Ascending aorta (tissue), 2 donors: ENCODE measurements at regions not wholly inside any gene's neighbourhood (a gene's known extent, or its start where the extent isn't known, plus 50 kb on each side); places are given as distances from the start of the nearest gene placed in this dataset.
A peak's percentile ranks its signal among the peaks of the same experiment; 100 is the strongest.

Experiments used
- DNase-seq, 2 donors: peaks; one replicate each; pipeline ENCODE4 v3.0.0-alpha.2; 2019; ENCODE audit warnings: low spot score in 2 of 2
- H3K27ac ChIP-seq, 2 donors: fragments of 200-600 bp; sonication (generic); one replicate each; pipeline ENCODE4 v1.5.1; 2016 to 2017; ENCODE audit warnings: mild to moderate bottlenecking in 1 of 2
- H3K27me3 ChIP-seq: fragments of 200-600 bp; sonication (generic); one replicate; pipeline ENCODE4 v1.5.1; 2017
- H3K36me3 ChIP-seq, 2 donors: fragments of 200-600 bp; sonication (generic); one replicate each; pipeline ENCODE4 v1.5.1; 2016
- H3K4me1 ChIP-seq, 2 donors: fragments of 200-600 bp; sonication (generic); one replicate each; pipeline ENCODE4 v1.5.1; 2016 to 2017; ENCODE audit warnings: mild to moderate bottlenecking in 1 of 2
- H3K4me3 ChIP-seq, 2 donors: fragments of 200-600 bp; sonication (generic); one replicate each; pipeline ENCODE4 v1.5.1; 2016 to 2017; ENCODE audit warnings: mild to moderate bottlenecking in 1 of 2
- H3K9me3 ChIP-seq, 2 donors: fragments of 200-600 bp; sonication (generic); one replicate each; pipeline ENCODE4 v1.5.1; 2016
- CTCF ChIP-seq, 3 experiments: fragments of 200-600 bp in 2 of 3; fragments of 450-650 bp in 1 of 3; sonication (generic) in 2 of 3; IDR thresholded peaks; one replicate each; pipeline ENCODE4 v1.5.1; 2016 to 2019; ENCODE audit warnings: antibody characterized with exemption in 3 of 3, mild to moderate bottlenecking in 1 of 3, moderate library complexity in 1 of 3
- intact Hi-C: fragments of 100-400 bp; cut with DNase I; formaldehyde crosslinking; loops from one replicate; pipeline ENCODE4 v1.15.1; 2023

GRCh38 chr4:75376543-75376942, 137.7 kb downstream of the RCHY1 start:
- Histone ChIP-seq H3K36me3 (no peaks in the 10 kb centered on the region), H3K27me3 (no peaks in the 10 kb centered on the region), H3K27ac (no peak overlapping the region), H3K4me3 (no peak overlapping the region), H3K9me3 (peaks cover 0 to 12% of the 10 kb centered on the region in 2 donors), H3K4me1 (no peaks in the 10 kb centered on the region)
- intact Hi-C loops = no loop called here
- no peak for TF ChIP-seq CTCF (IDR thresholded peaks at IDR 0.05)
- DNase-seq = no peak

- H3K4me1 ChIP-seq = no peaks in the 10 kb centered on the region
- intact Hi-C loops = no loop called here
- TF ChIP-seq CTCF (IDR thresholded peaks at IDR 0.05) = no peak
Measured at GRCh38 chr4:75371915-75372314, 142.3 kb downstream of the RCHY1 start.

GRCh38 chr4:75370576-75370975, 143.6 kb downstream of the RCHY1 start:
- TF ChIP-seq CTCF (IDR thresholded peaks at IDR 0.05) = no peak
- Histone ChIP-seq H3K4me3 (no peak overlapping the region), H3K4me1 (no peaks in the 10 kb centered on the region), H3K27me3 (no peaks in the 10 kb centered on the region), H3K27ac (no peak overlapping the region), H3K9me3 (no peaks in the 10 kb centered on the region), H3K36me3 (no peaks in the 10 kb centered on the region)
- intact Hi-C loops = no loop called here
- DNase-seq = no peak

More at GRCh38 chr4:75371915-75372314, 142.3 kb downstream of the RCHY1 start:
- Histone ChIP-seq H3K27me3 (no peaks in the 10 kb centered on the region), H3K4me3 (no peak overlapping the region), H3K27ac (no peak overlapping the region), H3K36me3 (no peaks in the 10 kb centered on the region), H3K9me3 (no peaks in the 10 kb centered on the region)
- DNase-seq = no peak

- TF ChIP-seq CTCF (IDR thresholded peaks at IDR 0.05) = no peak
- Histone ChIP-seq H3K27ac (peak overlapping the region; percentile 35 to 41), H3K4me1 (no peaks in the 10 kb centered on the region), H3K9me3 (no peaks in the 10 kb centered on the region), H3K27me3 (no peaks in the 10 kb centered on the region), H3K4me3 (no peak overlapping the region), H3K36me3 (no peaks in the 10 kb centered on the region)
- no peak for DNase-seq
- intact Hi-C loops = no loop called here
Measured at GRCh38 chr4:75345423-75345822, 168.8 kb downstream of the RCHY1 start.

- H3K36me3 ChIP-seq = no peaks in the 10 kb centered on the region
- H3K4me3 ChIP-seq = no peak overlapping the region
- no peaks in the 10 kb centered on the region for H3K9me3 ChIP-seq
- intact Hi-C loops = no loop called here
- H3K27me3 ChIP-seq = no peaks in the 10 kb centered on the region
- peak overlapping the region; percentile 35 to 41 for H3K27ac ChIP-seq
- TF ChIP-seq CTCF (IDR thresholded peaks at IDR 0.05) = no peak
- no peaks in the 10 kb centered on the region for H3K4me1 ChIP-seq
- DNase-seq = no peak
Measured at GRCh38 chr4:75344915-75345314, 169.3 kb downstream of the RCHY1 start.

GRCh38 chr4:75343333-75343732, 170.9 kb downstream of the RCHY1 start:
- H3K9me3 ChIP-seq = no peaks in the 10 kb centered on the region
- intact Hi-C loops = no loop called here
- no peak for DNase-seq
- H3K27me3 ChIP-seq = no peaks in the 10 kb centered on the region
- no peak for TF ChIP-seq CTCF (IDR thresholded peaks at IDR 0.05)
- H3K27ac ChIP-seq = no peak overlapping the region
- H3K36me3 ChIP-seq = no peaks in the 10 kb centered on the region
- H3K4me1 ChIP-seq = no peaks in the 10 kb centered on the region
- no peak overlapping the region for H3K4me3 ChIP-seq
